H1 (cell line): ENCODE measurements at regions not wholly inside any gene's neighbourhood (a gene's known extent, or its start where the extent isn't known, plus 50 kb on each side); places are given as distances from the start of the nearest gene placed in this dataset.

Experiments
- ATF3 ChIP-seq: IDR thresholded peaks from 2 replicates; pipeline ENCODE4 v1.6.1; 2011; ENCODE audit warnings: low read depth, mild to moderate bottlenecking, low read length; ENCODE audit not compliant: insufficient read depth
- EGR1 ChIP-seq: IDR thresholded peaks from 2 replicates; pipeline ENCODE4 v1.6.1; 2011; ENCODE audit warnings: low read depth, low read length, borderline replicate concordance
- USF2 ChIP-seq: IDR thresholded peaks from 2 replicates; pipeline ENCODE4 v1.6.1; 2011; ENCODE audit warnings: low read length, improper control_type of control experiment

- TF ChIP-seq ATF3: no peak
- TF ChIP-seq USF2: no peak
- no peak for TF ChIP-seq EGR1
These were observed 129.3 kb downstream of the WNT5A start (continued) for GRCh38 chr3:55357796-55358195.
